ENCODE measurements at regions not wholly inside any gene's neighbourhood (a gene's known extent, or its start where the extent isn't known, plus 50 kb on each side); places are given as distances from the start of the nearest gene placed in this dataset.

- H3K4me3 ChIP-seq (ENCODE audit: insufficient read depth, low read depth, low read length) = no peak overlapping the region
- no peak overlapping the region for H3K4me3 Mint-ChIP-seq (ENCODE audit: unreplicated experiment)
- H3K36me3 ChIP-seq (ENCODE audit: insufficient read depth, low read length) = no peaks in the 10 kb centered on the region
- no peak overlapping the region for H3K4me2 ChIP-seq (ENCODE audit: low read length)
- H3K9ac ChIP-seq (ENCODE audit: low read length) = no peak overlapping the region
- H3K27me3 Mint-ChIP-seq (ENCODE audit: low read depth, unreplicated experiment) = no peaks in the 10 kb centered on the region
- H3K79me2 ChIP-seq (ENCODE audit: insufficient read depth, low read length) = no peaks in the 10 kb centered on the region
- no peak overlapping the region for H3K27ac ChIP-seq (ENCODE audit: low read depth, low read length)
- H3K4me1 ChIP-seq (ENCODE audit: insufficient read depth, low read length) = no peaks in the 10 kb centered on the region
- TF ChIP-seq EZH2 (IDR thresholded peaks at IDR 0.05; ENCODE audit: insufficient read depth, low read length) (no peak), CTCF (IDR thresholded peaks at IDR 0.05; ENCODE audit: insufficient read depth, low read depth, low read length) (no peak)
- H4K20me1 ChIP-seq (ENCODE audit: insufficient read depth, low read length) = no peaks in the 10 kb centered on the region
- no peaks in the 10 kb centered on the region for H3K9me3 Mint-ChIP-seq (ENCODE audit: unreplicated experiment)
- H3K27ac Mint-ChIP-seq (ENCODE audit: unreplicated experiment) = no peak overlapping the region
- H3K4me1 Mint-ChIP-seq (ENCODE audit: low read depth, unreplicated experiment) = no peaks in the 10 kb centered on the region
- H3K27me3 ChIP-seq (ENCODE audit: insufficient read depth, low read length) = no peaks in the 10 kb centered on the region
- no peaks in the 10 kb centered on the region for H3K36me3 Mint-ChIP-seq (ENCODE audit: low read depth, unreplicated experiment)
- FAIRE-seq (no peak), DNase-seq (ENCODE audit: low read depth) (no peak)
- no peak overlapping the region for H2AFZ ChIP-seq (ENCODE audit: low read depth, low read length)
- H3K9me3 ChIP-seq (ENCODE audit: insufficient read depth, low read depth, low read length) = peaks cover 4% of the 10 kb centered on the region
These were observed 795.4 kb upstream of the SEMA6D start for GRCh38 chr15:46921891-46922290.

GRCh38 chr15:46930426-46930825, 786.9 kb upstream of the SEMA6D start:
- Mint-ChIP-seq H3K27me3 (ENCODE audit: low read depth, unreplicated experiment) (no peaks in the 10 kb centered on the region), H3K27ac (ENCODE audit: unreplicated experiment) (no peak overlapping the region), H3K36me3 (ENCODE audit: low read depth, unreplicated experiment) (no peaks in the 10 kb centered on the region), H3K4me1 (ENCODE audit: low read depth, unreplicated experiment) (no peaks in the 10 kb centered on the region), H3K4me3 (ENCODE audit: unreplicated experiment) (no peak overlapping the region), H3K9me3 (ENCODE audit: unreplicated experiment) (no peaks in the 10 kb centered on the region)
- Histone ChIP-seq H3K9ac (ENCODE audit: low read length) (no peak overlapping the region), H3K27ac (ENCODE audit: low read depth, low read length) (no peak overlapping the region), H3K36me3 (ENCODE audit: insufficient read depth, low read length) (no peaks in the 10 kb centered on the region), H3K9me3 (ENCODE audit: insufficient read depth, low read depth, low read length) (peaks cover 2% of the 10 kb centered on the region), H2AFZ (ENCODE audit: low read depth, low read length) (no peak overlapping the region), H4K20me1 (ENCODE audit: insufficient read depth, low read length) (no peaks in the 10 kb centered on the region), H3K4me3 (ENCODE audit: insufficient read depth, low read depth, low read length) (no peak overlapping the region), H3K4me2 (ENCODE audit: low read length) (no peak overlapping the region), H3K79me2 (ENCODE audit: insufficient read depth, low read length) (no peaks in the 10 kb centered on the region), H3K27me3 (ENCODE audit: insufficient read depth, low read length) (no peaks in the 10 kb centered on the region), H3K4me1 (ENCODE audit: insufficient read depth, low read length) (no peaks in the 10 kb centered on the region)
- TF ChIP-seq CTCF (IDR thresholded peaks at IDR 0.05; ENCODE audit: insufficient read depth, low read depth, low read length) (no peak), EZH2 (IDR thresholded peaks at IDR 0.05; ENCODE audit: insufficient read depth, low read length) (no peak)
- FAIRE-seq = no peak
- no peak for DNase-seq (ENCODE audit: low read depth)

- Histone ChIP-seq H4K20me1 (ENCODE audit: insufficient read depth, low read length) (no peaks in the 10 kb centered on the region), H2AFZ (ENCODE audit: low read depth, low read length) (no peak overlapping the region), H3K79me2 (ENCODE audit: insufficient read depth, low read length) (no peaks in the 10 kb centered on the region), H3K4me2 (ENCODE audit: low read length) (no peak overlapping the region), H3K4me3 (ENCODE audit: insufficient read depth, low read depth, low read length) (no peak overlapping the region), H3K4me1 (ENCODE audit: insufficient read depth, low read length) (no peaks in the 10 kb centered on the region), H3K9me3 (ENCODE audit: insufficient read depth, low read depth, low read length) (peaks cover 2% of the 10 kb centered on the region), H3K27ac (ENCODE audit: low read depth, low read length) (no peak overlapping the region), H3K27me3 (ENCODE audit: insufficient read depth, low read length) (no peaks in the 10 kb centered on the region), H3K36me3 (ENCODE audit: insufficient read depth, low read length) (no peaks in the 10 kb centered on the region), H3K9ac (ENCODE audit: low read length) (no peak overlapping the region)
- Mint-ChIP-seq H3K4me3 (ENCODE audit: unreplicated experiment) (no peak overlapping the region), H3K27me3 (ENCODE audit: low read depth, unreplicated experiment) (no peaks in the 10 kb centered on the region), H3K9me3 (ENCODE audit: unreplicated experiment) (no peaks in the 10 kb centered on the region), H3K27ac (ENCODE audit: unreplicated experiment) (no peak overlapping the region), H3K36me3 (ENCODE audit: low read depth, unreplicated experiment) (no peaks in the 10 kb centered on the region), H3K4me1 (ENCODE audit: low read depth, unreplicated experiment) (no peaks in the 10 kb centered on the region)
- FAIRE-seq (no peak), DNase-seq (ENCODE audit: low read depth) (no peak)
- TF ChIP-seq CTCF (IDR thresholded peaks at IDR 0.05; ENCODE audit: insufficient read depth, low read depth, low read length) = no peak
- TF ChIP-seq EZH2 (IDR thresholded peaks at IDR 0.05; ENCODE audit: insufficient read depth, low read length) = no peak
These were observed 784.0 kb upstream of the SEMA6D start for GRCh38 chr15:46933332-46933731.

Measured in astrocyte (in vitro differentiated cells and primary cell).